ENCODE measurements at regions not wholly inside any gene's neighbourhood (a gene's known extent, or its start where the extent isn't known, plus 50 kb on each side); places are given as distances from the start of the nearest gene placed in this dataset.

- Histone ChIP-seq H3K27me3 (no peaks in the 10 kb centered on the region), H3K4me1 (peaks cover 17% of the 10 kb centered on the region), H3K27ac (no peak overlapping the region), H3K4me3 (no peak overlapping the region), H3K9me3 (no peaks in the 10 kb centered on the region), H3K36me3 (ENCODE audit: low read depth, missing control alignments) (no peaks in the 10 kb centered on the region)
- intact Hi-C loops (cut with DNase I; ENCODE audit: low total_unique reads), result no loop called here
- 92 to 100% methylated on average over 1 of the region's 1 CpG for WGBS, 2 donors
- TF ChIP-seq POLR2A (IDR thresholded peaks at IDR 0.05) (no peak), CTCF (IDR thresholded peaks at IDR 0.05) (no peak)
- DNase-seq, result no peak
These were observed 308.7 kb downstream of the RPAP3 start for GRCh38 chr12:47396902-47397663.

- H3K9me3 ChIP-seq, result no peaks in the 10 kb centered on the region
- intact Hi-C loops (cut with DNase I; ENCODE audit: low total_unique reads), result no loop called here
- peak overlapping the region in 1 of 2 donors; percentile 5 for H3K27ac ChIP-seq
- DNase-seq, result no peak
- H3K4me3 ChIP-seq, result no peak overlapping the region
- no peaks in the 10 kb centered on the region for H3K36me3 ChIP-seq (ENCODE audit: low read depth, missing control alignments)
- H3K4me1 ChIP-seq, result peaks cover 17% of the 10 kb centered on the region
- TF ChIP-seq CTCF (IDR thresholded peaks at IDR 0.05), result no peak
- no peaks in the 10 kb centered on the region for H3K27me3 ChIP-seq
- 68 to 71% methylated on average over 4 of the region's 4 CpGs for WGBS, 2 donors
These were observed 311.8 kb downstream of the RPAP3 start for GRCh38 chr12:47394070-47394469.

GRCh38 chr12:47393403-47393790 lies 312.4 kb downstream of the RPAP3 start:
- WGBS, 2 donors, result 52 to 56% methylated on average over 4 of the region's 4 CpGs
- Histone ChIP-seq H3K36me3 (ENCODE audit: low read depth, missing control alignments) (no peaks in the 10 kb centered on the region), H3K27ac (peak overlapping the region in 1 of 2 donors; percentile 5), H3K9me3 (no peaks in the 10 kb centered on the region), H3K27me3 (no peaks in the 10 kb centered on the region), H3K4me1 (peaks cover 17% of the 10 kb centered on the region), H3K4me3 (no peak overlapping the region)
- no peak for DNase-seq
- no peak for TF ChIP-seq CTCF (IDR thresholded peaks at IDR 0.05)
- intact Hi-C loops (cut with DNase I; ENCODE audit: low total_unique reads), result no loop called here

- Histone ChIP-seq H3K4me3 (no peak overlapping the region), H3K27me3 (no peaks in the 10 kb centered on the region), H3K27ac (no peak overlapping the region), H3K36me3 (ENCODE audit: low read depth, missing control alignments) (no peaks in the 10 kb centered on the region), H3K9me3 (no peaks in the 10 kb centered on the region), H3K4me1 (peaks cover 17% of the 10 kb centered on the region)
- intact Hi-C loops (cut with DNase I; ENCODE audit: low total_unique reads), result no loop called here
- WGBS, 2 donors, result 85 to 91% methylated on average over 7 of the region's 7 CpGs
- DNase-seq, result no peak
- TF ChIP-seq CTCF (IDR thresholded peaks at IDR 0.05) (no peak), POLR2A (IDR thresholded peaks at IDR 0.05) (no peak)
These were observed 311.8 kb upstream of the AMIGO2 start for GRCh38 chr12:47391566-47391965.

GRCh38 chr12:47388712-47389111 lies 309.0 kb upstream of the AMIGO2 start:
- Histone ChIP-seq H3K27ac (no peak overlapping the region), H3K4me3 (no peak overlapping the region), H3K27me3 (no peaks in the 10 kb centered on the region), H3K9me3 (no peaks in the 10 kb centered on the region), H3K36me3 (ENCODE audit: low read depth, missing control alignments) (no peaks in the 10 kb centered on the region), H3K4me1 (peaks cover 14% of the 10 kb centered on the region)
- intact Hi-C loops (cut with DNase I; ENCODE audit: low total_unique reads), result no loop called here
- WGBS, 2 donors, result 94 to 100% methylated on average over 5 to 7 of the region's 7 CpGs
- TF ChIP-seq CTCF (IDR thresholded peaks at IDR 0.05) (no peak), POLR2A (IDR thresholded peaks at IDR 0.05) (no peak)
- DNase-seq, result no peak
